H1 (cell line): ENCODE measurements at regions not wholly inside any gene's neighbourhood (a gene's known extent, or its start where the extent isn't known, plus 50 kb on each side); places are given as distances from the start of the nearest gene placed in this dataset.

ENCODE experiments used
- CEBPB ChIP-seq: IDR thresholded peaks from 2 replicates; pipeline ENCODE4 v1.6.1; 2012; ENCODE audit warnings: low read depth, low read length
- GTF2F1 ChIP-seq: IDR thresholded peaks from 2 replicates; pipeline ENCODE4 v1.6.1; 2012; ENCODE audit warnings: low read depth, low read length, improper control_type of control experiment, borderline replicate concordance
- MAFK ChIP-seq: IDR thresholded peaks from 2 replicates; pipeline ENCODE4 v1.6.1; 2012; ENCODE audit warnings: low read depth, mild to moderate bottlenecking, improper control_type of control experiment, low read length
- MAX ChIP-seq: IDR thresholded peaks from 2 replicates; pipeline ENCODE4 v1.6.1; 2012; ENCODE audit warnings: inconsistent platforms
- SP1 ChIP-seq: IDR thresholded peaks from 2 replicates; pipeline ENCODE4 v1.6.1; 2011; ENCODE audit warnings: low read depth, low read length
- YY1 ChIP-seq: IDR thresholded peaks from 2 replicates; pipeline ENCODE4 v1.6.1; 2011; ENCODE audit warnings: low read depth, mild to moderate bottlenecking, low read length

DNA sequence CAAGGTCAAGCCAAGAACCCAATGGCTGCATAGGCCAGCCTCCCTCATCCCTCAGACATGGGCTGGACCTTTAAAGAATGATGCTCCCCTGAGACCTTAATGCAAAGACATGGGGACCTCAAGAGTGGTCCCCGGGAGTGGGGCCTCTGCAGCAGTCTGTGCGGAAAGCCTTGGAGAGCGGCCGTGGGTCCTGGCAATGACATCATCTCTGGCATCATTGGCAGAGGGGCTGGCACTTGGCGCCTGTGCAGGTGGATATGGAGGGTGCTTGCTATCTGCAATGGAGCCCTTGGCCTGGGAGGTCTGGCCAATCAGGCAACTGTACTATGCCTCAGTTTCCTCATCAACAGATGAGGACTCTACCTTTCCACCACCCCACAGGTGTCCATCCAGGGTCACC lies 365.5 kb upstream of the MKI67 start (continued):
- TF ChIP-seq MAX (no peak), GTF2F1 (no peak), SP1 (no peak), MAFK (no peak), CEBPB (no peak), YY1 (no peak)
